ENCODE measurements at regions not wholly inside any gene's neighbourhood (a gene's known extent, or its start where the extent isn't known, plus 50 kb on each side); places are given as distances from the start of the nearest gene placed in this dataset.

GRCh38 chr13:90950160-90950559, 397.3 kb upstream of the MIR17HG start:
- Histone ChIP-seq H3K4me1 (ENCODE audit: low read depth) (no peaks in the 10 kb centered on the region), H3K9me3 (no peaks in the 10 kb centered on the region), H3K4me3 (no peak overlapping the region), H3K36me3 (ENCODE audit: low read depth) (no peaks in the 10 kb centered on the region)
- DNase-seq (no peak), ATAC-seq (no peak)
- no peak for TF ChIP-seq CTCF (IDR thresholded peaks at IDR 0.05)
- intact Hi-C loops (cut with DNase I, micrococcal nuclease) = no loop called here

- no peak for TF ChIP-seq CTCF (IDR thresholded peaks at IDR 0.05)
- intact Hi-C loops (cut with DNase I, micrococcal nuclease) = no loop called here
- H3K36me3 ChIP-seq (ENCODE audit: low read depth) = no peaks in the 10 kb centered on the region
- H3K9me3 ChIP-seq = no peaks in the 10 kb centered on the region
- H3K4me1 ChIP-seq (ENCODE audit: low read depth) = no peaks in the 10 kb centered on the region
- DNase-seq (no peak), ATAC-seq (no peak)
- H3K4me3 ChIP-seq = no peak overlapping the region
Measured at GRCh38 chr13:90951663-90952062, 395.8 kb upstream of the MIR17HG start.

GRCh38 chr13:90952326-90952725, 395.2 kb upstream of the MIR17HG start:
- H3K36me3 ChIP-seq (ENCODE audit: low read depth) = no peaks in the 10 kb centered on the region
- TF ChIP-seq CTCF (IDR thresholded peaks at IDR 0.05) = no peak
- H3K9me3 ChIP-seq = no peaks in the 10 kb centered on the region
- DNase-seq (no peak), ATAC-seq (no peak)
- no peak overlapping the region for H3K4me3 ChIP-seq
- intact Hi-C loops (cut with DNase I, micrococcal nuclease) = no loop called here
- no peaks in the 10 kb centered on the region for H3K4me1 ChIP-seq (ENCODE audit: low read depth)

- ATAC-seq (no peak), DNase-seq (no peak)
- intact Hi-C loops (cut with DNase I, micrococcal nuclease) = no loop called here
- Histone ChIP-seq H3K4me3 (no peak overlapping the region), H3K4me1 (ENCODE audit: low read depth) (no peaks in the 10 kb centered on the region), H3K9me3 (no peaks in the 10 kb centered on the region), H3K36me3 (ENCODE audit: low read depth) (no peaks in the 10 kb centered on the region)
- TF ChIP-seq CTCF (IDR thresholded peaks at IDR 0.05) = no peak
Measured at GRCh38 chr13:90954605-90955195, 392.8 kb upstream of the MIR17HG start.

- no peaks in the 10 kb centered on the region for H3K9me3 ChIP-seq
- H3K4me1 ChIP-seq (ENCODE audit: low read depth) = no peaks in the 10 kb centered on the region
- no peak for TF ChIP-seq CTCF (IDR thresholded peaks at IDR 0.05)
- ATAC-seq (no peak), DNase-seq (no peak)
- no peak overlapping the region for H3K4me3 ChIP-seq
- intact Hi-C loops (cut with DNase I, micrococcal nuclease) = no loop called here
- H3K36me3 ChIP-seq (ENCODE audit: low read depth) = no peaks in the 10 kb centered on the region
Measured at GRCh38 chr13:90956031-90956430, 391.5 kb upstream of the MIR17HG start.

- no peaks in the 10 kb centered on the region for H3K4me1 ChIP-seq (ENCODE audit: low read depth)
- no peak overlapping the region for H3K4me3 ChIP-seq
- ATAC-seq (no peak), DNase-seq (no peak)
- intact Hi-C loops (cut with DNase I, micrococcal nuclease) = no loop called here
- TF ChIP-seq CTCF (IDR thresholded peaks at IDR 0.05) = no peak
- H3K36me3 ChIP-seq (ENCODE audit: low read depth) = no peaks in the 10 kb centered on the region
- no peaks in the 10 kb centered on the region for H3K9me3 ChIP-seq
Measured at GRCh38 chr13:90958866-90959265, 388.6 kb upstream of the MIR17HG start.
